Neuron (in vitro differentiated cells): ENCODE measurements at regions not wholly inside any gene's neighbourhood (a gene's known extent, or its start where the extent isn't known, plus 50 kb on each side); places are given as distances from the start of the nearest gene placed in this dataset.

Source experiments
- H2AFZ ChIP-seq: one replicate; pipeline ENCODE4 v1.6.1; 2013; ENCODE audit warnings: low read depth, mild to moderate bottlenecking, inconsistent platforms, low read length, moderate library complexity
- H3K27me3 ChIP-seq: one replicate; pipeline ENCODE4 v1.6.1; 2013; ENCODE audit warnings: low read length; ENCODE audit not compliant: insufficient read depth
- H3K36me3 ChIP-seq: one replicate; pipeline ENCODE4 v1.6.1; 2013; ENCODE audit warnings: low read length; ENCODE audit not compliant: insufficient read depth
- H3K4me1 ChIP-seq: one replicate; pipeline ENCODE4 v1.6.1; 2013; ENCODE audit warnings: low read length; ENCODE audit not compliant: insufficient read depth
- H3K4me3 ChIP-seq: 2 replicates; pipeline ENCODE4 v1.5.1; 2013; ENCODE audit warnings: mild to moderate bottlenecking, low read length, moderate library complexity
- H3K9me3 ChIP-seq: one replicate; pipeline ENCODE4 v1.6.1; 2013; ENCODE audit warnings: low read length

GRCh38 chr18:39959839-39960238 is 1995.2 kb upstream of the PIK3C3 start:
- H3K36me3 ChIP-seq = no peaks in the 10 kb centered on the region
- H3K4me3 ChIP-seq = no peak overlapping the region
- no peaks in the 10 kb centered on the region for H3K9me3 ChIP-seq

GRCh38 chr18:39958876-39959275 is 1996.2 kb upstream of the PIK3C3 start:
- Histone ChIP-seq H3K4me3 (no peak overlapping the region), H2AFZ (no peak overlapping the region), H3K4me1 (no peaks in the 10 kb centered on the region), H3K36me3 (no peaks in the 10 kb centered on the region), H3K9me3 (no peaks in the 10 kb centered on the region), H3K27me3 (no peaks in the 10 kb centered on the region)

More at GRCh38 chr18:39959839-39960238, 1995.2 kb upstream of the PIK3C3 start:
- H3K27me3 ChIP-seq = no peaks in the 10 kb centered on the region
- H2AFZ ChIP-seq = no peak overlapping the region
- no peaks in the 10 kb centered on the region for H3K4me1 ChIP-seq

DNA sequence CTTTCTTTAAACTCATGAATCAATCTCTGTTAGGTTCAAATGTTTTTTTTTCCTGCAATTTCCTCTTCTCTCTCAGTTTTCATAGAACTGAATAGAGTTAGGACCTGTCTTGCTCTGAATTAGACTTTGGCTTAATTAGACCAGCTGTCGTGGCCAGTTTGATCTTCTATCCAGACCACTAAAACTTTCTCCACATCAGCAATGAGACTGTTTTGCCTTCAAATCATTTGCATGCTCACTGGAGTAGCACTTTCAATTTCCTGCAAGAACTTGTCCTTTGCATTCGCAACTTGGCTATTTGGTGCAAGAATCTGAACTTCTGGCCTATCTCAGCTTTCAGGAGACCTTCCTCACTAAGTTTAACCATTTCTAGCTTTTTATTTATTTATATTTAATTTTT is 2002.2 kb upstream of the PIK3C3 start:
- Histone ChIP-seq H3K4me1 (no peaks in the 10 kb centered on the region), H3K9me3 (no peaks in the 10 kb centered on the region), H2AFZ (no peak overlapping the region), H3K36me3 (no peaks in the 10 kb centered on the region), H3K27me3 (no peaks in the 10 kb centered on the region), H3K4me3 (no peak overlapping the region)

DNA sequence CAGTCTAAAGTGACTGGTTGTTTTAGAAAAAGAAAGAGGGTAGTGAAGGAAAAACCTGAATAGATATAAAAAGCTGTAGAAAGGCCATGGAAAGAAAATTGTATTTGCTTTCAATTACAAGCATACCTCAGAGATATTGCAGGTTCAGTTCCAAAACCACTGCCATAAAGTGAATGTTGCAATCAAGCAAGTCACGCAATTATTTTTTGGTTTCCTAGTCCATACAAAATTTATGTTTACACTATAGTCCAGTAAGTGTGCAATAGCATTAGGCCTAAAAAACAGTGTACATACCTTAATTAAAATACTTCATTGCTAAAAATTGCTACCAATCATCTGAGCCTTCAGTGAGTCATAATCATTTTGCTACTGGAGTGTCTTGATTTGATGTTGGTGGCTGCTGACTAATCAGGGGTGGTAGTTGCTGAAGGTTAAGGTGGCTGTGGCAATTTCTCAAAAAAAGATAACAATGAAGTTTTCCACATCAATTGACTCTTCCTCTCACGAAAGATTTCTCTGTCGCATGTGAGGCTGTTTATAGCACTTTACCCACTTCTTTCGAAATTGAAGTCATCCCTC is 2003.8 kb upstream of the PIK3C3 start:
- no peak overlapping the region for H3K4me3 ChIP-seq
- peaks cover 5% of the 10 kb centered on the region for H3K4me1 ChIP-seq
- no peaks in the 10 kb centered on the region for H3K27me3 ChIP-seq
- H3K36me3 ChIP-seq = no peaks in the 10 kb centered on the region
- H3K9me3 ChIP-seq = no peaks in the 10 kb centered on the region
- no peak overlapping the region for H2AFZ ChIP-seq

DNA sequence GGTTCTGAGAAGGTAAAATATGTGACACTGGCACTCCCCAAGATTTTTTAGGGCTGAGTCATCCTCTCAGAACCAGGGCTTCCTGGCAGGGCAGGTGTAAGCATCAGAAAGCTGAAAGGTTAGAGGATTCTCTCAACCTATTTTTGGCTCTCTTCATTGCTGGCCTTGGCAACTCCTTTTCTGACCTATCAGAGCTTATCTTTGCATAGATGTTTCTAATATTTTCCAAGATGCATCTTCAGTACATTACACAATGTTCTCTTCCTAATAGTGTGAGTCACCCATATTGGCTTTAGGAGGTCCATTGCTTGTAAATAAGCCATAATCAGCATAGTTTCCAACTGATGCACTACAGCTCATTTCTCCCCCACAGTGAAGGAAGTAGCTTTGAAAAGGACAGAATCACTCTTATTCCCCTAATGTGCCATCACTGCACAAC is 2008.4 kb upstream of the PIK3C3 start:
- Histone ChIP-seq H2AFZ (no peak overlapping the region), H3K4me1 (peaks cover 5% of the 10 kb centered on the region), H3K27me3 (no peaks in the 10 kb centered on the region)

DNA sequence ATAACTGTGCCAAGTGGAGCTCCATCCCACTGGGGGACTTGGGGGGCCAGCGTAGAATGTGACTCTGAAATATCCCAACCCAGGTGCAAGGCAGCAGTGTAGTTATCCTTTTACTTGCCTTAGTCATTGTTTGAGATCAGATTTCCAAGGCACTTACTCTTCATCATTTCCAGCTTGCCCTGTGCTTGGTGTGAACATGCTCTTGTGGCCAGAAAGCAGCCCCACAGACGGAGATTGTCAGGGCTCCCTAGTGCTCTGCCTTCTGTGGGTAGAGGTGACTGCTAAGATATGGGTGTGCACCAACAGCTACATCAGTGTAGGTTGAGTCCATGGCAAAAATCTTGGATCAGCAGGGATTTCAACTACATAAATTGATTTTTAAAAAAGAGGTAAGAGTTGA is 2010.0 kb upstream of the PIK3C3 start:
- H3K4me1 ChIP-seq = peaks cover 5% of the 10 kb centered on the region
- H3K9me3 ChIP-seq = no peaks in the 10 kb centered on the region
- H3K36me3 ChIP-seq = no peaks in the 10 kb centered on the region
- H3K4me3 ChIP-seq = no peak overlapping the region
- H2AFZ ChIP-seq = no peak overlapping the region
- H3K27me3 ChIP-seq = no peaks in the 10 kb centered on the region

More for the DNA sequence above, 2008.4 kb upstream of the PIK3C3 start:
- Histone ChIP-seq H3K9me3 (no peaks in the 10 kb centered on the region), H3K36me3 (no peaks in the 10 kb centered on the region), H3K4me3 (no peak overlapping the region)

DNA sequence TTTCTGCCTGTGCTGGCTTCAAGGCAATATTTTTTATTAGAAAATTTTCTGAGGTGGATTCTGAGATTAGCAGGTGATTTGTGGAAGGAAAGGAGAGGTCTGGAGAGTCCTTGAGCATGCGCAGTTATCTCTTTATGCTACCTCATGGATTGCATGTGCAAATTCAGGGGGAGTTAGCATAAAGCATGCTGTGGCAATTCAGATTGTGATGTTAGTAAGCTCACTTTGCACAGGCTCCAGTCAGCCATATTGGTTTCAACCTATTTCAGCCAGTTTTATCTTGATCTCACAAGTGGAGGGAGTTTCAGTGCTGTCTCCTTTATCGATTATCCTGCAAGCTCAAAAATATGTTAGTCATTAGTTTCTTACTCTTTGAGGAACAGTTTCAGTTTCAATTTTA is 2012.3 kb upstream of the PIK3C3 start:
- Histone ChIP-seq H3K36me3 (no peaks in the 10 kb centered on the region), H3K9me3 (no peaks in the 10 kb centered on the region), H3K4me3 (no peak overlapping the region), H3K27me3 (no peaks in the 10 kb centered on the region), H2AFZ (peak overlapping the region; percentile 73), H3K4me1 (peaks cover 8% of the 10 kb centered on the region)

DNA sequence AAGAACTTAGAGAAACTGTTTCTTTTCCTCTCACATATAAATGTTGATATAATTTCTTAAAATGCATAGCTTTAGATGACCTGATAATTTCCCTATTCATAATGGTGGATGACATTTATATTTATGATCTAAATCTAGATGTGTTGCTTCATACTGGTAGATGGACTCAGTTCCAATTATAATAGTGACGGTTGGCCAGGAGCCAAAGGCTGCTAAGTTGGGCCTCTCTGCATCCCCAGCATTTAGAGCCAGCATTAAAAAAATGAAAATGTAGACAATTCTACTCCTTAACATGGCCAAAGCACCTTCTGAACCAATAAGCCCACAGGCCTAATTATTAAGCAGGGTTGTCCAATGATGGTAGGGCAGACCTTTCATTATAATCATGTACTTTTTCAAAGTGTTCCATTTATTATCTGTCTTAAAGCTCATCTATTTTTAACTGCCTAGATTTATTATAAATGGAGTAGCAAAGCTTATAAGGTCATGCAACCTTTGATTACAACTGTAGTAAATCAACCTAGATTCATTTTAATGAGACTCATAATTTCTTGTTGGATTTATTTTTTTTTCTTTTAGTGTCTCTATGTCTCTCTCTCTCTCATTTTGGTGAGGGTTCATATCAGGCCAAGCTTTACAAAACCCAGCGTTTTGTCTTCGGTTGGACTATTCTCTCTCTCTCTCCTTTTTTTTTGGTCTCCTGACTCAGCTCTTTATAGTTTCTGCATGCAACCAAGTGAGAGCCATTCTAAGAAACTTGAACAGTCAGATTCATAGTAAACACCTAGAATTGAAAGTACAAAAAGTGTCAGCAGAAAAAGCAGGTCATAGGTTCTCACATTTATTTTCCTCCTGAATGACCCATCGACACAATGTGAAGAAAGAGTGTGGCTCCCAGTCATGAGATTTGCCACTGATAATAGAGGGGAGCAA is 2016.1 kb upstream of the PIK3C3 start:
- no peak overlapping the region for H3K4me3 ChIP-seq
- peak overlapping the region; percentile 36 for H2AFZ ChIP-seq
- no peaks in the 10 kb centered on the region for H3K27me3 ChIP-seq
- H3K4me1 ChIP-seq = peaks cover 3% of the 10 kb centered on the region
- H3K9me3 ChIP-seq = no peaks in the 10 kb centered on the region
- no peaks in the 10 kb centered on the region for H3K36me3 ChIP-seq

DNA sequence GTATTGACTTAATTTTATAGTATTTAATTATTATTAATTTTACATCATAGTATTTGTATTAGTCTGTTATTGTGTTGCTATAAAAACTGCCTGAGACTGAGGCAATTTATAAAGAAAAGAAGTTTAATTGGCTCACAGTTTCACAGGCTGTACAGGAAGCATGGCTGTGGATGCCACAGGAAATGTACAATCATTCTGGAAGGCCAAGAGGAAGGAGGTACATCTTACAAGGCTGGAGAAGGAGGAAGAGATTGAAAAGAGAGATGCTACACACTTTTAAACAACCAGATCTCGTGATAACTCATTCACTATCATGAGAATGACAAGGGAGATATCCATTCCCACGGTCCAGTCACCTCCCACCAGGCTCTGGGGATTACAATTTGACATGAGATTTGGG is 2019.4 kb upstream of the PIK3C3 start:
- Histone ChIP-seq H3K9me3 (no peaks in the 10 kb centered on the region), H3K27me3 (no peaks in the 10 kb centered on the region), H3K4me3 (no peak overlapping the region), H2AFZ (no peak overlapping the region), H3K36me3 (no peaks in the 10 kb centered on the region), H3K4me1 (peaks cover 3% of the 10 kb centered on the region)

GRCh38 chr18:39918847-39919246 is 2036.2 kb upstream of the PIK3C3 start:
- no peak overlapping the region for H2AFZ ChIP-seq
- no peaks in the 10 kb centered on the region for H3K9me3 ChIP-seq
- H3K4me1 ChIP-seq = no peaks in the 10 kb centered on the region
- H3K27me3 ChIP-seq = no peaks in the 10 kb centered on the region
- no peaks in the 10 kb centered on the region for H3K36me3 ChIP-seq
- H3K4me3 ChIP-seq = no peak overlapping the region

GRCh38 chr18:39913672-39914366 is 2041.2 kb upstream of the PIK3C3 start:
- no peak overlapping the region for H2AFZ ChIP-seq

DNA sequence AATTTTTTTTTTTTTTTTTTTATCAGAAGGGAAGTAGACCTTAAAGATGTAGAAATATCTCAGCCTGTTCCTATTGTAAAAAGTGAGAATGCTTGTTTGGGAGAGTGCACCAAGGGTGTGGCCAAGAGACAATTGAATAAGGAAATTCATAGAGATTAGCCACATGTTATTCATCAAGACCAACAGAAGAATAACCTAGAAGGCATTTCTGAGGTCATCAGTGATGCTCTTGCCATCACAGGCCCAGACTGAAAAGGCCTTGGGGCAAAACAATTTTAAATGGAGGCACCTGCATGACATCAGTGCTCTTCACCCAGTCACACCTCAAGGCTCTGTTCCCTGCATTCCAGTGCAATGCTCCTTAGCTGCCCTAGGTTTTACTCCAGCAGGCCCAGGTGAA is 2043.3 kb upstream of the PIK3C3 start:
- H3K27me3 ChIP-seq = no peaks in the 10 kb centered on the region
- no peaks in the 10 kb centered on the region for H3K36me3 ChIP-seq
- H3K9me3 ChIP-seq = no peaks in the 10 kb centered on the region
- no peak overlapping the region for H2AFZ ChIP-seq
- no peaks in the 10 kb centered on the region for H3K4me1 ChIP-seq
- no peak overlapping the region for H3K4me3 ChIP-seq

More at GRCh38 chr18:39913672-39914366, 2041.2 kb upstream of the PIK3C3 start:
- Histone ChIP-seq H3K4me1 (no peaks in the 10 kb centered on the region), H3K27me3 (no peaks in the 10 kb centered on the region), H3K36me3 (no peaks in the 10 kb centered on the region), H3K4me3 (no peak overlapping the region), H3K9me3 (no peaks in the 10 kb centered on the region)

GRCh38 chr18:39909706-39910105 is 2045.3 kb upstream of the PIK3C3 start:
- H3K27me3 ChIP-seq = no peaks in the 10 kb centered on the region
- no peaks in the 10 kb centered on the region for H3K9me3 ChIP-seq
- H3K36me3 ChIP-seq = no peaks in the 10 kb centered on the region
- H3K4me3 ChIP-seq = no peak overlapping the region
- H2AFZ ChIP-seq = no peak overlapping the region
- no peaks in the 10 kb centered on the region for H3K4me1 ChIP-seq
